GM23338 (cell line): ENCODE measurements at regions not wholly inside any gene's neighbourhood (a gene's known extent, or its start where the extent isn't known, plus 50 kb on each side); places are given as distances from the start of the nearest gene placed in this dataset.

Source experiments
- ATAC-seq: fragments of 200-7000 bp; cut with Tn5 transposase; 3 replicates; pipeline ENCODE4 v1.9.1; 2020
- DNase-seq: peaks from one replicate; pipeline ENCODE4 v3.0.0-alpha.2; 2015; ENCODE audit warnings: low spot score
- H2AFZ ChIP-seq: fragments of 200-600 bp; sonication (generic); 2 replicates; pipeline ENCODE4 v1.8.0; 2016; ENCODE audit warnings: antibody characterized with exemption, mild to moderate bottlenecking, moderate library complexity
- H3F3A ChIP-seq: fragments of 200-600 bp; sonication (generic); replicated peaks from 2 replicates; pipeline ENCODE4 v1.8.0; 2017; ENCODE audit warnings: antibody characterized with exemption, mixed run types, low read depth
- H3K27ac ChIP-seq: fragments of 200-600 bp; sonication (generic); 2 replicates; pipeline ENCODE4 v1.6.1; 2016; ENCODE audit warnings: low read depth
- H3K27me3 ChIP-seq: fragments of 200-600 bp; sonication (generic); 2 replicates; pipeline ENCODE4 v1.8.0; 2016; ENCODE audit warnings: mild to moderate bottlenecking, mixed run types, moderate library complexity; ENCODE audit not compliant: insufficient read depth
- H3K36me3 ChIP-seq: fragments of 200-600 bp; sonication (generic); 2 replicates; pipeline ENCODE4 v1.8.0; 2016; ENCODE audit warnings: mild to moderate bottlenecking; ENCODE audit not compliant: insufficient read depth
- H3K4me1 ChIP-seq: fragments of 200-600 bp; sonication (generic); 2 replicates; pipeline ENCODE4 v1.8.0; 2016; ENCODE audit warnings: mild to moderate bottlenecking, moderate library complexity; ENCODE audit not compliant: insufficient read depth
- H3K4me2 ChIP-seq: fragments of 200-600 bp; sonication (generic); 2 replicates; pipeline ENCODE4 v1.7.1; 2017; ENCODE audit warnings: mixed run types
- H3K4me3 ChIP-seq: fragments of 200-600 bp; sonication (generic); 2 replicates; pipeline ENCODE4 v1.6.1; 2016; ENCODE audit warnings: mixed run types
- H3K79me2 ChIP-seq: fragments of 200-600 bp; sonication (generic); replicated peaks from 2 replicates; pipeline ENCODE4 v1.8.0; 2017; ENCODE audit warnings: mild to moderate bottlenecking; ENCODE audit not compliant: insufficient read depth
- H3K9me2 ChIP-seq: fragments of 200-600 bp; sonication (generic); 2 replicates; pipeline ENCODE4 v1.8.0; 2017; ENCODE audit not compliant: insufficient read depth
- H4K20me1 ChIP-seq: fragments of 200-600 bp; sonication (generic); replicated peaks from 2 replicates; pipeline ENCODE4 v1.8.0; 2017; ENCODE audit warnings: mild to moderate bottlenecking; ENCODE audit not compliant: insufficient read depth
- H3K27ac Mint-ChIP-seq: 2 replicates; pipeline ENCODE4 v1.8.0; 2020; ENCODE audit warnings: inconsistent platforms, mild to moderate bottlenecking, moderate library complexity, mixed read lengths
- H3K27me3 Mint-ChIP-seq: 3 replicates; pipeline ENCODE4 v1.8.0; 2022; ENCODE audit warnings: low read depth, mild to moderate bottlenecking, moderate library complexity, mixed read lengths, inconsistent platforms; ENCODE audit not compliant: insufficient read depth, poor library complexity
- H3K36me3 Mint-ChIP-seq: 3 replicates; pipeline ENCODE4 v1.8.0; 2021; ENCODE audit warnings: low read depth, mild to moderate bottlenecking, inconsistent platforms, moderate library complexity, mixed read lengths
- H3K4me1 Mint-ChIP-seq: 3 replicates; pipeline ENCODE4 v1.8.0; 2020; ENCODE audit warnings: mild to moderate bottlenecking, inconsistent platforms, mixed read lengths
- H3K4me3 Mint-ChIP-seq: 3 replicates; pipeline ENCODE4 v1.8.0; 2021; ENCODE audit warnings: moderate library complexity, mild to moderate bottlenecking, inconsistent platforms, mixed read lengths
- H3K9me3 Mint-ChIP-seq: 3 replicates; pipeline ENCODE4 v1.8.0; 2020; ENCODE audit warnings: moderate library complexity, mild to moderate bottlenecking, inconsistent platforms, mixed read lengths
- CREB1 ChIP-seq: fragments of 250-450 bp; sonication (Bioruptor Pico); IDR thresholded peaks from 2 replicates; pipeline ENCODE4 v1.5.0; 2020; ENCODE audit warnings: low read depth, mild to moderate bottlenecking, moderate library complexity
- EZH2 ChIP-seq: fragments of 200-600 bp; sonication (generic); IDR thresholded peaks from one replicate; pipeline ENCODE4 v1.8.0; 2017; ENCODE audit warnings: antibody characterized with exemption, mild to moderate bottlenecking, low read depth; ENCODE audit not compliant: unreplicated experiment
- EZH2phosphoT487 ChIP-seq: fragments of 200-600 bp; sonication (generic); IDR thresholded peaks from one replicate; pipeline ENCODE4 v1.8.1; 2018; ENCODE audit warnings: antibody characterized with exemption; ENCODE audit not compliant: unreplicated experiment
- JUNB ChIP-seq: IDR thresholded peaks from one replicate; pipeline ENCODE4 v1.6.1; 2016; ENCODE audit warnings: antibody characterized with exemption; ENCODE audit not compliant: unreplicated experiment
- NANOG ChIP-seq: IDR thresholded peaks from 2 replicates; pipeline ENCODE4 v1.6.1; 2016; ENCODE audit warnings: antibody characterized with exemption, borderline replicate concordance
- POLR2AphosphoS5 ChIP-seq: IDR thresholded peaks from 2 replicates; pipeline ENCODE4 v1.6.1; 2016; ENCODE audit warnings: antibody characterized with exemption, low read depth
- REST ChIP-seq: IDR thresholded peaks from one replicate; pipeline ENCODE4 v1.6.1; 2018; ENCODE audit warnings: antibody characterized with exemption; ENCODE audit not compliant: unreplicated experiment
- STAT1 ChIP-seq: IDR thresholded peaks from one replicate; pipeline ENCODE4 v1.6.1; 2016; ENCODE audit warnings: antibody characterized with exemption; ENCODE audit not compliant: unreplicated experiment
- ZNF114 ChIP-seq: fragments of 250-450 bp; sonication (Bioruptor Pico); IDR thresholded peaks from 2 replicates; pipeline ENCODE4 v1.5.0; 2020; ENCODE audit warnings: mild to moderate bottlenecking, moderate library complexity
- ZNF331 ChIP-seq: fragments of 250-450 bp; sonication (Bioruptor Pico); IDR thresholded peaks from 2 replicates; pipeline ENCODE4 v1.5.0; 2020; ENCODE audit warnings: low read depth, mild to moderate bottlenecking, moderate library complexity
- ZNF462 ChIP-seq: fragments of 250-450 bp; sonication (Bioruptor Pico); IDR thresholded peaks from 2 replicates; pipeline ENCODE4 v1.5.0; 2020; ENCODE audit warnings: mild to moderate bottlenecking, moderate library complexity

- 0 out of 3 replicates have a peak, but pooled peaks cover 5% of the 10 kb centered on the region for H3K9me3 Mint-ChIP-seq
- no peak for TF ChIP-seq POLR2AphosphoS5
- TF ChIP-seq CREB1 = no peak
- TF ChIP-seq ZNF462 = no peak
- no peak for TF ChIP-seq ZNF114 (CRISPR knock-in tag)
- no peak for TF ChIP-seq EZH2phosphoT487
- TF ChIP-seq JUNB = no peak
- TF ChIP-seq REST = no peak
- TF ChIP-seq ZNF331 (CRISPR knock-in tag) = no peak
- TF ChIP-seq STAT1 = no peak
- no peak for TF ChIP-seq EZH2
- no peak for TF ChIP-seq NANOG
- peaks cover 19% of the 10 kb centered on the region for H3K4me1 Mint-ChIP-seq
- no peak overlapping the region for H3K27ac Mint-ChIP-seq
- peak overlapping the region; percentile 72; the same call in 1 of the 2 replicates for H3K4me2 ChIP-seq
- peak overlapping the region; percentile 89 for H2AFZ ChIP-seq
- DNase-seq (no peak), ATAC-seq (no peak)
- H3K79me2 ChIP-seq = no peaks in the 10 kb centered on the region
- H3F3A ChIP-seq = no peaks in the 10 kb centered on the region
- no peak overlapping the region for H3K27ac ChIP-seq
- H3K4me3 Mint-ChIP-seq = no peak overlapping the region
- H3K27me3 ChIP-seq = no peaks in the 10 kb centered on the region
- peaks cover 26% of the 10 kb centered on the region for H3K27me3 Mint-ChIP-seq
- no peaks in the 10 kb centered on the region for H3K9me2 ChIP-seq
- H3K36me3 Mint-ChIP-seq = no peaks in the 10 kb centered on the region
- H3K4me3 ChIP-seq = no peak overlapping the region
- peaks cover 8% of the 10 kb centered on the region; the same call in 1 of the 2 replicates for H3K4me1 ChIP-seq
- no peaks in the 10 kb centered on the region for H3K36me3 ChIP-seq
- no peaks in the 10 kb centered on the region for H4K20me1 ChIP-seq
These were observed 59.8 kb upstream of the CCDC167 start for GRCh38 chr6:37559501-37559900.
